BE2C (cell line): ENCODE measurements at regions not wholly inside any gene's neighbourhood (a gene's known extent, or its start where the extent isn't known, plus 50 kb on each side); places are given as distances from the start of the nearest gene placed in this dataset.
"Not testable (repeated sequence)": the region's sequence is repeated elsewhere in the genome, so short reads cannot be mapped to it uniquely, and the experiment has no call there.

Experiments used
- DNase-seq: peaks from one replicate; pipeline ENCODE4 v3.0.0-alpha.2; 2020
- H3K27me3 ChIP-seq: fragments of 250-450 bp; sonication (Bioruptor Pico); 2 replicates; pipeline ENCODE4 v1.5.1; 2020; ENCODE audit warnings: mild to moderate bottlenecking
- H3K36me3 ChIP-seq: fragments of 250-450 bp; sonication (Bioruptor Pico); 2 replicates; pipeline ENCODE4 v1.5.1; 2020; ENCODE audit warnings: mild to moderate bottlenecking
- H3K4me1 ChIP-seq: fragments of 250-450 bp; sonication (Bioruptor Pico); 2 replicates; pipeline ENCODE4 v1.5.1; 2020
- H3K4me3 ChIP-seq: 2 replicates; pipeline ENCODE4 v1.5.1; 2011; ENCODE audit warnings: low read depth, low read length
- H3K9me3 ChIP-seq: fragments of 250-450 bp; sonication (Bioruptor Pico); 2 replicates; pipeline ENCODE4 v1.5.1; 2020
- TF ChIP-seq, protein P1 (sequence below): IDR thresholded peaks from 2 replicates; pipeline ENCODE4 v1.5.1; 2012; ENCODE audit warnings: mild to moderate bottlenecking, low read depth, low read length

DNA sequence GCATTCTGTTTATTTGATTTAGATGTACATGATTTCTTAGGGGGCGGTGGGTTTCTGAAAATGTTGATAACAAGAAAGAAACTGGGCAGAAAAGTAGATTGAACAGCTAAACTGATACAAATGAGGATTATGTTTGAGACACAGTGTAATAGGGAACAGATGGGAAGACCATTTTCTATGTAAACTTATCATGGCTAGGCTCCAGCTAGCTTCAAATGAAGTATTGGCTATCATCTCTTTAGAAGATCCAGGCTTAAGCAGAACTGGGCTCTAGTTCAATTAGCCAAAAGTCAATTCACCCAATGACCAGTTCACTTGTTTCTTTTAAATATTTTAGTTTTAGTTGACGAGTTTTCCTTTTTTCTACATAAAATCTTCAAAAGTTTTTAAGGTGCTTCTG lies 639.5 kb downstream of the ANKRD7 start:
- no peak for DNase-seq
- H3K9me3 ChIP-seq, result no peaks in the 10 kb centered on the region
- TF ChIP-seq, protein P1, sequence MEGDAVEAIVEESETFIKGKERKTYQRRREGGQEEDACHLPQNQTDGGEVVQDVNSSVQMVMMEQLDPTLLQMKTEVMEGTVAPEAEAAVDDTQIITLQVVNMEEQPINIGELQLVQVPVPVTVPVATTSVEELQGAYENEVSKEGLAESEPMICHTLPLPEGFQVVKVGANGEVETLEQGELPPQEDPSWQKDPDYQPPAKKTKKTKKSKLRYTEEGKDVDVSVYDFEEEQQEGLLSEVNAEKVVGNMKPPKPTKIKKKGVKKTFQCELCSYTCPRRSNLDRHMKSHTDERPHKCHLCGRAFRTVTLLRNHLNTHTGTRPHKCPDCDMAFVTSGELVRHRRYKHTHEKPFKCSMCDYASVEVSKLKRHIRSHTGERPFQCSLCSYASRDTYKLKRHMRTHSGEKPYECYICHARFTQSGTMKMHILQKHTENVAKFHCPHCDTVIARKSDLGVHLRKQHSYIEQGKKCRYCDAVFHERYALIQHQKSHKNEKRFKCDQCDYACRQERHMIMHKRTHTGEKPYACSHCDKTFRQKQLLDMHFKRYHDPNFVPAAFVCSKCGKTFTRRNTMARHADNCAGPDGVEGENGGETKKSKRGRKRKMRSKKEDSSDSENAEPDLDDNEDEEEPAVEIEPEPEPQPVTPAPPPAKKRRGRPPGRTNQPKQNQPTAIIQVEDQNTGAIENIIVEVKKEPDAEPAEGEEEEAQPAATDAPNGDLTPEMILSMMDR, result no peak
- H3K4me3 ChIP-seq, result no peak overlapping the region
- no peaks in the 10 kb centered on the region for H3K4me1 ChIP-seq
- H3K36me3 ChIP-seq, result no peaks in the 10 kb centered on the region
- H3K27me3 ChIP-seq, result no peaks in the 10 kb centered on the region

DNA sequence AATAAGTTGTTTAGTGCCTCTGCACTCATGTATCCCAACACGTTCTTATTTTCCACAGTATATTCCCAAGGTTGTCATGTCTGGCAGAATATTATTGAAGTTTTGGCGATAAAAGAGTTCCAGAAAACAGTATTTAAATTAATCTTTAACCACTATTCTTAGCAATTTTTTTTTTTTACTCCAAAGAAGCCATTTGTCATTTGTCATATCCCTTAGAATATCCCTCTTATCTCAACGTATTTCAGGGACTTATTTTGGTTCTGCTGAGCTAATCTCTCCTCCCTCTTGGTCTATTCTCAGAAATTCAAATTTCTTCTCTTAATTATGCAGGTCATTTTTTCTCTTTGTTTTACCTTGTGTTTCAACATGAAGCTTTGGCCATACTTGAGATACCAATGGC lies 643.4 kb downstream of the ANKRD7 start:
- TF ChIP-seq, protein P1, result no peak
- no peak for DNase-seq
- no peaks in the 10 kb centered on the region for H3K27me3 ChIP-seq

DNA sequence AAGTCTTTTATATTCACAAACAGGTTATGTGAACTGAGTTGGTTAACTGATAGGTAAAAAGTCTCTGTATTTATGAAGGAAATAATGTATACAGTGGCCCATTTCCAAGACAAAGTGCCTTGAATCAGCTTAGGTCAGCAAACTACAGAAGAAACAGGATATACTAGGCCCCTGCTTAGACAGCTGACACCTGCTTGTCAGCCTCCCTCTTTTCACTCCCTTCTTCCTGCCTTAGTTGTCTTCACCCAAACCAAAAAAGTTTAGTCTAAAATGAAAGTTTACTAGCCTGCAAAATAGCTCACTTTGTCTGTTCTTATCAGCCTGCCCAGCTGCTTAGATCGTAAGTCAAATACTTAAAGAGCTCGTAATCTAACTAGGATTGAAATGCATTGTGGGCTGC lies 644.6 kb downstream of the ANKRD7 start:
- H3K4me3 ChIP-seq, H3K4me1 ChIP-seq, H3K27me3 ChIP-seq, H3K9me3 ChIP-seq, H3K36me3 ChIP-seq, DNase-seq: not testable (repeated sequence)

More for the DNA sequence above, 643.4 kb downstream of the ANKRD7 start:
- H3K9me3 ChIP-seq, result no peaks in the 10 kb centered on the region
- H3K4me3 ChIP-seq, result no peak overlapping the region
- H3K36me3 ChIP-seq, result no peaks in the 10 kb centered on the region
- no peaks in the 10 kb centered on the region for H3K4me1 ChIP-seq

DNA sequence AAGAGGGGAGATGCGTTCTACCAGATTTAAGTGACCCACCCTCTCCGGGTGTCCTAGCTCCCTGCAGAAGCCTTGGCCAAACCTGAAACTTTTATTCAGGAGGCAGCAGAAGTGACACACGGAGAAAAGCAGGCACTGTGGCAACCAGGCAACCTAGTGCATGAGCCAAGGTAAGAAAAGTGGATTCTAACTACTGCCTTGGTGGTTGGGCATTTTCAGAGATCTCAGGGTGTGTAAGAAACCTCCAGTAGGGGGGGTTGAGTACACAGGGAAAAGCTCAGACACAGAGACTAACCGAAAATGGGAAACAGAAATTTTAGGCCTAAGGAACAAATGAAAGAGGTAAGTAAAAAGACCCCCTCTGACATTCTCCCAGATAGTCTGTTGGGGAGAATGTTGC lies 645.7 kb downstream of the ANKRD7 start:
- H3K27me3 ChIP-seq, result no peaks in the 10 kb centered on the region
- H3K9me3 ChIP-seq, result no peaks in the 10 kb centered on the region
- H3K36me3 ChIP-seq, result no peaks in the 10 kb centered on the region
- H3K4me1 ChIP-seq, result no peaks in the 10 kb centered on the region
- no peak overlapping the region for H3K4me3 ChIP-seq
- no peak for DNase-seq
- TF ChIP-seq, protein P1, result no peak; the same call in 1 of the 2 replicates

DNA sequence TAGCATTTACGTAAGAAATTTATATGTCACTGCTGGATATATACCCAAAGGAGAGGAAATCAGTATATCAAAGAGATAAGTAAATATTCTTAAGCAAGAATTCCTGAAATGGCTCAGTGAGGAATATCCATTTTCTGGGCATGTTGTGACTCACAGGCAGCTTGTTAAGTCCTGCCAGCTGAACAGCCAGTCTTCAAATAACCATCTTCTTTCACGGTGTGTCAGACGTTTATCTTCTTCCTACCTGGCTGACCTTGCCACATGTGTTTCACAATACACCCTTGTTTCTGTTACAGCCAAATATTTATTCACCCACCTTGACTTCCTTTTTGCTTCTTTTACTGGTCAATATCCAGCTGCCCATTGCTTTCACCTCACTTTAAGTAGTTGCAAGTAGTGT lies 648.1 kb downstream of the ANKRD7 start:
- Histone ChIP-seq H3K27me3 (no peaks in the 10 kb centered on the region), H3K9me3 (no peaks in the 10 kb centered on the region), H3K4me3 (no peak overlapping the region), H3K36me3 (no peaks in the 10 kb centered on the region), H3K4me1 (no peaks in the 10 kb centered on the region)
- TF ChIP-seq, protein P1, result no peak
- no peak for DNase-seq

DNA sequence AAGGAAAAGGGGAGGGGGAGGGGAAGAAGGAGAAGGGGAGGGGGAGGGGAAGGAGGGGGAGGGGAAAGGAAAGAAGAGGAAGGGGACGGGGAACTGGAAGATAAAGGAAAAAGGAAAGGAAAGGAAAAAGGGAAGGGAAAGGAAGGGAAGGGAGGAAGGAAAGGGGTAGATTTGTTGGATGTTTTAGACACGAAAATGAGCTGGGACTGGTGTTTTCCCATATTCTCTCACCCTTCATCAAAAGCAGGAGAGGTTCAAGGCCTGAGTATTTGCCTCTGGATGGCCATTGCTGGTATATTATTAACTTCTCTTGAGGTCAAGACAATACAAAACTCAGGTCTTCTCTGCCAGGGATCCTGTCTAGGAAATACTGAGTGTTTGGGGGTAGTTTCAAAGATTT lies 652.7 kb downstream of the ANKRD7 start:
- Histone ChIP-seq H3K4me1 (no peaks in the 10 kb centered on the region), H3K4me3 (no peak overlapping the region), H3K36me3 (no peaks in the 10 kb centered on the region), H3K9me3 (no peaks in the 10 kb centered on the region), H3K27me3 (no peaks in the 10 kb centered on the region)
- no peak for DNase-seq
- TF ChIP-seq, protein P1, result no peak

DNA sequence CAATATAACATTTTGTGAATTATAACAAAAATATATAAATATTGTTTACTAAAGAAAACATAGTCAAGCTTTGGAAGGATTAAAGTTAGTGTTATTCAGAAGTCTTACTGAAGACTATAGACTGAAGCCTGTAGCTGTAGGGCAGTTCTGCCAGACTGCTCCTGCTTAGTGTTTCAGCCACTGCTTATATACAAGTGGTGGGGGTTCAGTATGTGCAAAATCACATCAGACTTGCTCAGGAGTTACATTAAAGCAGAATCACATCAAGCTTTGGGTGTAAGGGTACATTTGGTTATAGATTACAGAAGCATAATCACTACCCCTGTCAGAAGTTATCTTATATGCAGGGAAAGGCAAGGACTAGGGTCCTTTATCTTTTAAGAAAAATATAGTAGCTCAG lies 653.8 kb downstream of the ANKRD7 start:
- Histone ChIP-seq H3K4me1 (no peaks in the 10 kb centered on the region), H3K27me3 (no peaks in the 10 kb centered on the region), H3K36me3 (no peaks in the 10 kb centered on the region), H3K4me3 (no peak overlapping the region), H3K9me3 (no peaks in the 10 kb centered on the region)
- TF ChIP-seq, protein P1, result no peak
- no peak for DNase-seq
